H1 (cell line): ENCODE measurements at regions not wholly inside any gene's neighbourhood (a gene's known extent, or its start where the extent isn't known, plus 50 kb on each side); places are given as distances from the start of the nearest gene placed in this dataset.

Experiments used
- TF ChIP-seq, protein P1 (sequence below), 3 experiments: IDR thresholded peaks; 1 replicate in 2 of 3; 2 replicates in 1 of 3; pipeline versions ENCODE4 v1.5.1 to v1.6.1; 2011; ENCODE audit warnings: low read length in 3 of 3, mild to moderate bottlenecking in 3 of 3, inconsistent platforms in 2 of 3, low read depth in 1 of 3, moderate library complexity in 1 of 3; ENCODE audit not compliant: insufficient read depth in 1 of 3; ENCODE audit errors: control extremely low read depth in 1 of 3

DNA sequence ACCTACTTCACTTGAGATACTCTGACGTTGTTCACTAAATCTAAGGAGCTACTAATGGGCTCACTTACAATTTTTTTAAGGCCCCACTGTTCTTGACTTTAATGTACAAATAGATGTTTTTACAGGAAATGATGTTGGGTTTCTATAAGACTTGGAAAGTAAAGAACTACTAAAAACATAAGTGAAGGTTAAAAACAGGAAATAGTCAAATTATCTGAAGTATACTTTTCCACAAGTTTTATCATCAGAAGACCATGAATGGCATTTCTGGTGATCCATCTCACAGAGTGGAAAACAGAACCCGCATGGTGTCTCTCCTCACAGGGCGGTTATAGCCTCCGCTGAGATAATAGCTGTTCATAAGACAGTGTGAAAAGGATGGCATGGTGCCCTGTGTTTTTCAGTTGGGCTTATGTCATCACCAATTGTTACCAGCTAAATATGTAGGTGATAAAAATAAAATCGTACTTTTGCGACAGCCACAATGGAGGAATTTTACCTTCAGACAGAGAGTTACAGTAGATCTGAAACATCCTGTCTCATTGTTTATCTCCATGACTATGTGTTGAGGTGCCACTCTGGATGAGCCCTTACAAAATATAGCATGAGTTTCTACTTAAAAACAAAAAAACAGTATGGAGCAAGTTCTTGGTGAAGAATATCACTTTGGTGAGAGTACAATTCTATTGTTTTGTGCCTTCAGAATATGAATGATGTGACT is 462.4 kb downstream of the RAP2B start (continued):
- TF ChIP-seq, protein P1, sequence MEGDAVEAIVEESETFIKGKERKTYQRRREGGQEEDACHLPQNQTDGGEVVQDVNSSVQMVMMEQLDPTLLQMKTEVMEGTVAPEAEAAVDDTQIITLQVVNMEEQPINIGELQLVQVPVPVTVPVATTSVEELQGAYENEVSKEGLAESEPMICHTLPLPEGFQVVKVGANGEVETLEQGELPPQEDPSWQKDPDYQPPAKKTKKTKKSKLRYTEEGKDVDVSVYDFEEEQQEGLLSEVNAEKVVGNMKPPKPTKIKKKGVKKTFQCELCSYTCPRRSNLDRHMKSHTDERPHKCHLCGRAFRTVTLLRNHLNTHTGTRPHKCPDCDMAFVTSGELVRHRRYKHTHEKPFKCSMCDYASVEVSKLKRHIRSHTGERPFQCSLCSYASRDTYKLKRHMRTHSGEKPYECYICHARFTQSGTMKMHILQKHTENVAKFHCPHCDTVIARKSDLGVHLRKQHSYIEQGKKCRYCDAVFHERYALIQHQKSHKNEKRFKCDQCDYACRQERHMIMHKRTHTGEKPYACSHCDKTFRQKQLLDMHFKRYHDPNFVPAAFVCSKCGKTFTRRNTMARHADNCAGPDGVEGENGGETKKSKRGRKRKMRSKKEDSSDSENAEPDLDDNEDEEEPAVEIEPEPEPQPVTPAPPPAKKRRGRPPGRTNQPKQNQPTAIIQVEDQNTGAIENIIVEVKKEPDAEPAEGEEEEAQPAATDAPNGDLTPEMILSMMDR (IDR thresholded peaks at IDR 0.05; ENCODE audit: control extremely low read depth in 1 of 3, insufficient read depth in 1 of 3, low read depth in 1 of 3, low read length in 3 of 3): no peak
- TF ChIP-seq, all 59 proteins: peak for 0
